Parathyroid adenoma (tissue), 2 donors: ENCODE measurements at regions not wholly inside any gene's neighbourhood (a gene's known extent, or its start where the extent isn't known, plus 50 kb on each side); places are given as distances from the start of the nearest gene placed in this dataset.

Source experiments
- H2AFZ ChIP-seq: fragments of 300-600 bp; sonication (generic); one replicate; pipeline ENCODE4 v1.7.0; 2017; ENCODE audit warnings: antibody characterized with exemption, mild to moderate bottlenecking
- H3K27ac ChIP-seq: fragments of 300-600 bp; sonication (generic); one replicate; pipeline ENCODE4 v1.7.0; 2017
- H3K27me3 ChIP-seq: fragments of 300-600 bp; sonication (generic); one replicate; pipeline ENCODE4 v1.7.0; 2017; ENCODE audit warnings: low read length; ENCODE audit not compliant: control insufficient read depth, insufficient read depth
- H3K36me3 ChIP-seq: fragments of 300-600 bp; sonication (generic); one replicate; pipeline ENCODE4 v1.7.0; 2017; ENCODE audit warnings: low read length; ENCODE audit not compliant: control insufficient read depth, insufficient read depth
- H3K4me1 ChIP-seq: fragments of 300-600 bp; sonication (generic); one replicate; pipeline ENCODE4 v1.7.0; 2017; ENCODE audit warnings: control low read depth
- H3K4me2 ChIP-seq: fragments of 300-600 bp; sonication (generic); one replicate; pipeline ENCODE4 v1.7.0; 2017; ENCODE audit warnings: low read length
- H3K4me3 ChIP-seq: fragments of 300-600 bp; sonication (generic); one replicate; pipeline ENCODE4 v1.7.0; 2017; ENCODE audit warnings: low read depth, low read length
- H3K79me2 ChIP-seq: fragments of 300-600 bp; sonication (generic); one replicate; pipeline ENCODE4 v1.7.0; 2017; ENCODE audit warnings: control low read depth
- H3K9ac ChIP-seq: fragments of 300-600 bp; sonication (generic); one replicate; pipeline ENCODE4 v1.7.0; 2017; ENCODE audit warnings: mild to moderate bottlenecking
- H3K9me3 ChIP-seq: fragments of 300-600 bp; sonication (generic); one replicate; pipeline ENCODE4 v1.7.0; 2017; ENCODE audit warnings: low read length; ENCODE audit not compliant: control insufficient read depth
- TF ChIP-seq, protein P1 (sequence below): fragments of 300-600 bp; sonication (generic); IDR thresholded peaks from one replicate; pipeline ENCODE4 v1.7.0; 2017; ENCODE audit warnings: antibody characterized with exemption, mild to moderate bottlenecking
- donor health status: primary hyperparathyroidism.

- Histone ChIP-seq H3K79me2 (no peaks in the 10 kb centered on the region), H3K4me2 (no peak overlapping the region), H3K4me1 (no peaks in the 10 kb centered on the region), H3K4me3 (no peak overlapping the region), H3K36me3 (no peaks in the 10 kb centered on the region), H3K27ac (no peak overlapping the region), H2AFZ (no peak overlapping the region), H3K27me3 (no peaks in the 10 kb centered on the region), H3K9ac (no peak overlapping the region), H3K9me3 (no peaks in the 10 kb centered on the region)
- TF ChIP-seq, protein P1, sequence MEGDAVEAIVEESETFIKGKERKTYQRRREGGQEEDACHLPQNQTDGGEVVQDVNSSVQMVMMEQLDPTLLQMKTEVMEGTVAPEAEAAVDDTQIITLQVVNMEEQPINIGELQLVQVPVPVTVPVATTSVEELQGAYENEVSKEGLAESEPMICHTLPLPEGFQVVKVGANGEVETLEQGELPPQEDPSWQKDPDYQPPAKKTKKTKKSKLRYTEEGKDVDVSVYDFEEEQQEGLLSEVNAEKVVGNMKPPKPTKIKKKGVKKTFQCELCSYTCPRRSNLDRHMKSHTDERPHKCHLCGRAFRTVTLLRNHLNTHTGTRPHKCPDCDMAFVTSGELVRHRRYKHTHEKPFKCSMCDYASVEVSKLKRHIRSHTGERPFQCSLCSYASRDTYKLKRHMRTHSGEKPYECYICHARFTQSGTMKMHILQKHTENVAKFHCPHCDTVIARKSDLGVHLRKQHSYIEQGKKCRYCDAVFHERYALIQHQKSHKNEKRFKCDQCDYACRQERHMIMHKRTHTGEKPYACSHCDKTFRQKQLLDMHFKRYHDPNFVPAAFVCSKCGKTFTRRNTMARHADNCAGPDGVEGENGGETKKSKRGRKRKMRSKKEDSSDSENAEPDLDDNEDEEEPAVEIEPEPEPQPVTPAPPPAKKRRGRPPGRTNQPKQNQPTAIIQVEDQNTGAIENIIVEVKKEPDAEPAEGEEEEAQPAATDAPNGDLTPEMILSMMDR, result no peak
These were observed 181.4 kb downstream of the GAS1 start for GRCh38 chr9:86765746-86766430.

GRCh38 chr9:86764671-86765343, 182.5 kb downstream of the GAS1 start:
- H3K4me3 ChIP-seq, result no peak overlapping the region
- no peak overlapping the region for H2AFZ ChIP-seq
- H3K4me1 ChIP-seq, result no peaks in the 10 kb centered on the region
- H3K79me2 ChIP-seq, result no peaks in the 10 kb centered on the region
- no peaks in the 10 kb centered on the region for H3K9me3 ChIP-seq
- no peaks in the 10 kb centered on the region for H3K27me3 ChIP-seq
- TF ChIP-seq, protein P1, result no peak
- H3K27ac ChIP-seq, result no peak overlapping the region
- no peaks in the 10 kb centered on the region for H3K36me3 ChIP-seq
- no peak overlapping the region for H3K9ac ChIP-seq
- no peak overlapping the region for H3K4me2 ChIP-seq

GRCh38 chr9:86764221-86764624, 183.1 kb downstream of the GAS1 start:
- TF ChIP-seq, protein P1, result no peak
- H3K4me3 ChIP-seq, result no peak overlapping the region
- H3K36me3 ChIP-seq, result no peaks in the 10 kb centered on the region
- no peaks in the 10 kb centered on the region for H3K79me2 ChIP-seq
- no peak overlapping the region for H3K4me2 ChIP-seq
- no peak overlapping the region for H2AFZ ChIP-seq
- no peaks in the 10 kb centered on the region for H3K27me3 ChIP-seq
- no peak overlapping the region for H3K27ac ChIP-seq
- H3K9ac ChIP-seq, result no peak overlapping the region
- H3K4me1 ChIP-seq, result no peaks in the 10 kb centered on the region
- H3K9me3 ChIP-seq, result no peaks in the 10 kb centered on the region

- no peaks in the 10 kb centered on the region for H3K9me3 ChIP-seq
- no peaks in the 10 kb centered on the region for H3K27me3 ChIP-seq
- H2AFZ ChIP-seq, result no peak overlapping the region
- no peaks in the 10 kb centered on the region for H3K36me3 ChIP-seq
- no peak overlapping the region for H3K27ac ChIP-seq
- H3K9ac ChIP-seq, result no peak overlapping the region
- no peak overlapping the region for H3K4me2 ChIP-seq
- H3K4me3 ChIP-seq, result no peak overlapping the region
- H3K4me1 ChIP-seq, result no peaks in the 10 kb centered on the region
- TF ChIP-seq, protein P1, result no peak
- H3K79me2 ChIP-seq, result no peaks in the 10 kb centered on the region
These were observed 183.5 kb downstream of the GAS1 start for GRCh38 chr9:86763791-86764190.

GRCh38 chr9:86757382-86757720, 190.0 kb downstream of the GAS1 start:
- Histone ChIP-seq H3K27me3 (no peaks in the 10 kb centered on the region), H3K4me3 (no peak overlapping the region), H2AFZ (no peak overlapping the region), H3K27ac (no peak overlapping the region), H3K36me3 (no peaks in the 10 kb centered on the region), H3K9me3 (no peaks in the 10 kb centered on the region), H3K4me2 (no peak overlapping the region), H3K4me1 (no peaks in the 10 kb centered on the region), H3K9ac (no peak overlapping the region), H3K79me2 (no peaks in the 10 kb centered on the region)
- TF ChIP-seq, protein P1, result no peak
